SK-N-SH (cell line): ENCODE measurements at regions not wholly inside any gene's neighbourhood (a gene's known extent, or its start where the extent isn't known, plus 50 kb on each side); places are given as distances from the start of the nearest gene placed in this dataset.

Experiments used
- CTCF ChIP-seq: fragments of 200-600 bp; sonication (generic); IDR thresholded peaks from 2 replicates; pipeline ENCODE4 v1.6.1; 2017; ENCODE audit warnings: antibody characterized with exemption, mild to moderate bottlenecking, moderate library complexity
- EZH2phosphoT487 ChIP-seq: fragments of 200-600 bp; sonication (generic); IDR thresholded peaks from 2 replicates; pipeline ENCODE4 v1.6.1; 2017; ENCODE audit warnings: low read depth, mixed run types, mild to moderate bottlenecking, antibody characterized with exemption, moderate library complexity, borderline replicate concordance
- RCOR1 ChIP-seq: fragments of 150-350 bp; IDR thresholded peaks from 2 replicates; pipeline ENCODE4 v1.6.1; 2017; ENCODE audit warnings: antibody characterized with exemption, low read length
- SMC3 ChIP-seq: IDR thresholded peaks from 2 replicates; pipeline ENCODE4 v1.6.1; 2012; ENCODE audit warnings: low read depth, low read length, improper control_type of control experiment
- USF2 ChIP-seq: fragments of 150-350 bp; IDR thresholded peaks from 2 replicates; pipeline ENCODE4 v1.6.1; 2017; ENCODE audit warnings: antibody characterized with exemption, low read length, low read depth, borderline replicate concordance

- TF ChIP-seq USF2 (no peak), CTCF (no peak), RCOR1 (no peak), SMC3 (no peak), EZH2phosphoT487 (no peak)
These were observed 1428.4 kb upstream of the CDH2 start for GRCh38 chr18:29605365-29605764.
